Fibroblast of lung (primary cell): ENCODE measurements at regions not wholly inside any gene's neighbourhood (a gene's known extent, or its start where the extent isn't known, plus 50 kb on each side); places are given as distances from the start of the nearest gene placed in this dataset.

ENCODE experiments used
- DNase-seq, 2 donors: peaks; one replicate each; pipeline versions ENCODE4 v3.0.0 to v3.0.0-alpha.2; 2010; ENCODE audit warnings: low read depth in 2 of 2
- H2AFZ ChIP-seq: 2 replicates; pipeline ENCODE4 v1.5.1; 2012; ENCODE audit warnings: low read length, control low read depth, inconsistent platforms
- H3K27ac ChIP-seq: 2 replicates; pipeline ENCODE4 v1.5.1; 2011; ENCODE audit warnings: low read length, control low read depth; ENCODE audit not compliant: insufficient read depth
- H3K27me3 ChIP-seq: 2 replicates; pipeline ENCODE4 v1.5.1; 2011; ENCODE audit warnings: mild to moderate bottlenecking, low read length; ENCODE audit not compliant: control insufficient read depth, insufficient read depth
- H3K36me3 ChIP-seq: 2 replicates; pipeline ENCODE4 v1.5.1; 2011; ENCODE audit warnings: low read length; ENCODE audit not compliant: control insufficient read depth, insufficient read depth
- H3K4me1 ChIP-seq: 2 replicates; pipeline ENCODE4 v1.5.1; 2011; ENCODE audit warnings: low read length; ENCODE audit not compliant: control insufficient read depth, insufficient read depth; ENCODE audit errors: extremely low read depth
- H3K4me2 ChIP-seq: 2 replicates; pipeline ENCODE4 v1.5.1; 2011; ENCODE audit warnings: low read length, control low read depth; ENCODE audit not compliant: insufficient read depth; ENCODE audit errors: extremely low read depth
- H3K4me3 ChIP-seq, 4 experiments: fragments of 200-600 bp in 1 of 4; sonication (generic) in 1 of 4; replicated peaks in 1 of 4; 2 replicates each; pipeline ENCODE4 v1.5.1; 2011 to 2016; ENCODE audit warnings: low read length in 4 of 4, low read depth in 3 of 4, mild to moderate bottlenecking in 3 of 4, control low read depth in 2 of 4, inconsistent platforms in 1 of 4, mixed read lengths in 1 of 4; ENCODE audit not compliant: insufficient read depth in 1 of 4; ENCODE audit errors: control extremely low read depth in 1 of 4
- H3K79me2 ChIP-seq: 2 replicates; pipeline ENCODE4 v1.5.1; 2012; ENCODE audit warnings: mild to moderate bottlenecking, low read length, inconsistent platforms; ENCODE audit not compliant: control insufficient read depth, insufficient read depth
- H3K9ac ChIP-seq: 2 replicates; pipeline ENCODE4 v1.5.1; 2011; ENCODE audit warnings: mild to moderate bottlenecking, low read length, control low read depth; ENCODE audit not compliant: insufficient read depth
- H3K9me3 ChIP-seq: 2 replicates; pipeline ENCODE4 v1.5.1; 2012; ENCODE audit warnings: low read depth, low read length; ENCODE audit not compliant: control insufficient read depth, insufficient read depth
- H4K20me1 ChIP-seq: 2 replicates; pipeline ENCODE4 v1.5.1; 2011; ENCODE audit warnings: low read length; ENCODE audit not compliant: control insufficient read depth, insufficient read depth; ENCODE audit errors: extremely low read depth
- CTCF ChIP-seq, 2 donors: IDR thresholded peaks in 1 of 2; conservative IDR thresholded peaks in 1 of 2; 1 replicate in 1 of 2; 2 replicates in 1 of 2; pipeline ENCODE4 v1.5.1; 2011 to 2012; ENCODE audit warnings: low read length in 2 of 2, control low read depth in 1 of 2, inconsistent platforms in 1 of 2, low read depth in 1 of 2, mild to moderate bottlenecking in 1 of 2
- EZH2 ChIP-seq: IDR thresholded peaks from 2 replicates; pipeline ENCODE4 v1.5.1; 2012; ENCODE audit warnings: low read length, control low read depth, mild to moderate bottlenecking; ENCODE audit errors: missing control alignments

- Histone ChIP-seq H3K27me3 (no peaks in the 10 kb centered on the region), H2AFZ (no peak overlapping the region), H3K79me2 (no peaks in the 10 kb centered on the region), H4K20me1 (no peaks in the 10 kb centered on the region), H3K36me3 (no peaks in the 10 kb centered on the region), H3K4me1 (no peaks in the 10 kb centered on the region), H3K9me3 (no peaks in the 10 kb centered on the region), H3K4me3 (no peak overlapping the region), H3K9ac (no peak overlapping the region), H3K27ac (no peak overlapping the region), H3K4me2 (no peak overlapping the region)
- no peak for DNase-seq
- TF ChIP-seq EZH2 (no peak), CTCF (conservative IDR thresholded peaks at IDR 0.05 in 1 of 2, IDR thresholded peaks at IDR 0.05 in 1 of 2; ENCODE audit: low read depth in 1 of 2, low read length in 2 of 2) (no peak)
These were observed 53.2 kb downstream of the DNAAF9 start for GRCh38 chr20:3354247-3354646.

- Histone ChIP-seq H3K79me2 (no peaks in the 10 kb centered on the region), H3K4me2 (no peak overlapping the region), H2AFZ (no peak overlapping the region), H4K20me1 (no peaks in the 10 kb centered on the region), H3K27ac (no peak overlapping the region), H3K9ac (no peak overlapping the region), H3K4me1 (no peaks in the 10 kb centered on the region), H3K27me3 (no peaks in the 10 kb centered on the region), H3K9me3 (no peaks in the 10 kb centered on the region), H3K4me3 (no peak overlapping the region), H3K36me3 (no peaks in the 10 kb centered on the region)
- no peak for DNase-seq
- TF ChIP-seq CTCF (conservative IDR thresholded peaks at IDR 0.05 in 1 of 2, IDR thresholded peaks at IDR 0.05 in 1 of 2; ENCODE audit: low read depth in 1 of 2, low read length in 2 of 2) (no peak), EZH2 (no peak)
These were observed 53.8 kb downstream of the DNAAF9 start for GRCh38 chr20:3353646-3354045.

- no peak overlapping the region for H3K27ac ChIP-seq
- H3K36me3 ChIP-seq = peaks cover 4% of the 10 kb centered on the region
- no peak for TF ChIP-seq CTCF (conservative IDR thresholded peaks at IDR 0.05 in 1 of 2, IDR thresholded peaks at IDR 0.05 in 1 of 2; ENCODE audit: low read depth in 1 of 2, low read length in 2 of 2)
- no peak for TF ChIP-seq EZH2
These were observed 55.3 kb downstream of the DNAAF9 start for GRCh38 chr20:3352202-3352601.

More at GRCh38 chr20:3352202-3352601, 55.3 kb downstream of the DNAAF9 start:
- no peak overlapping the region for H3K9ac ChIP-seq
- no peak overlapping the region for H3K4me2 ChIP-seq
- DNase-seq = no peak
- no peak overlapping the region for H2AFZ ChIP-seq
- no peak overlapping the region for H3K4me3 ChIP-seq
- no peaks in the 10 kb centered on the region for H3K79me2 ChIP-seq
- no peaks in the 10 kb centered on the region for H4K20me1 ChIP-seq
- H3K4me1 ChIP-seq = no peaks in the 10 kb centered on the region
- H3K9me3 ChIP-seq = no peaks in the 10 kb centered on the region
- H3K27me3 ChIP-seq = no peaks in the 10 kb centered on the region
